AG09319 (cell line): ENCODE measurements at regions not wholly inside any gene's neighbourhood (a gene's known extent, or its start where the extent isn't known, plus 50 kb on each side); places are given as distances from the start of the nearest gene placed in this dataset.

ENCODE experiments used
- DNase-seq: peaks from one replicate; pipeline ENCODE4 v3.0.0-alpha.2; 2010; ENCODE audit warnings: low read depth; ENCODE audit errors: extremely low read depth
- CTCF ChIP-seq: IDR thresholded peaks from 2 replicates; pipeline ENCODE4 v1.5.1; 2011; ENCODE audit warnings: low read depth, mild to moderate bottlenecking, inconsistent platforms, low read length, moderate library complexity

GRCh38 chr18:27467073-27467472, 282.0 kb upstream of the CHST9 start:
- no peak for TF ChIP-seq CTCF
- DNase-seq = no peak

GRCh38 chr18:27461957-27462356, 276.8 kb upstream of the CHST9 start:
- no peak for TF ChIP-seq CTCF
- no peak for DNase-seq

DNA sequence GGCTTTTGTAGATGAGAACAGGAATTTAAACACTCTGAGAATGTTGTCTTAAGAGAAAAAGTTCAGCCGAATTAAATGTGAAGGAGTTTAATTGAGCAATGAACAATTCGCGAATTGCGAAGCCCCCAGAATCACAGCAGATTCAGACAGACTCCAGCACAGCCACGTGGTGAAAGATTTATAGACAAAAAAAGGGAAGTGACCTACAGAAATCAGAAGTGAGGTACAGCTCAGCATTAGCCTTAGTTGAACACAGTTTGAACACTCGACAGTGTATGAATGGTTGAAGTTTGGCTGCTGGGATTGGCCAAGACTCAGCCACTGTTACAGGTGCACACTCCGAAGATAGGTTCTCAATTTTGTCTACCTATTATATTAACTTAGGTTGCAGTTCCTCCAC, 264.0 kb upstream of the CHST9 start:
- no peak for DNase-seq
- no peak for TF ChIP-seq CTCF

DNA sequence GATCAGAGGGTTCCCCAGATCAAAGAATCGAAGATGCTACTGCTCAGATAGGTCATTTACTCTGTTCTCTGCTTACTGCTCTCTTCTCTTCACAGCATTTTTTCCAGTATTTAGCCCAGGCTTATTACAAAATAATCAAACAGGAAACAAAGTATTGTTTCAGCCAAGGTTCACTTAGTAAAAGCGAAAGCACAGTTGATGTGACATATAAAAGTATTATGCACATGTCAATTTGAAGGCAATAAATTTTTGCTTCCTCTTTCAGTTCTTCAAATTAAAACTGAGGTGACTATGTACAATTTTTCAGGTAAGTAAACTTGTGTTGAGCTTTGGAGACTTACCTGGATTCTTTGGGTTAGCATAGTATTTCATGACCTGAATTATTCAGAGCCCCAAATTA, 262.8 kb upstream of the CHST9 start:
- DNase-seq = no peak

GRCh38 chr18:27447451-27447881, 262.4 kb upstream of the CHST9 start:
- no peak for TF ChIP-seq CTCF
- no peak for DNase-seq

More for the DNA sequence above, 262.8 kb upstream of the CHST9 start:
- no peak for TF ChIP-seq CTCF

DNA sequence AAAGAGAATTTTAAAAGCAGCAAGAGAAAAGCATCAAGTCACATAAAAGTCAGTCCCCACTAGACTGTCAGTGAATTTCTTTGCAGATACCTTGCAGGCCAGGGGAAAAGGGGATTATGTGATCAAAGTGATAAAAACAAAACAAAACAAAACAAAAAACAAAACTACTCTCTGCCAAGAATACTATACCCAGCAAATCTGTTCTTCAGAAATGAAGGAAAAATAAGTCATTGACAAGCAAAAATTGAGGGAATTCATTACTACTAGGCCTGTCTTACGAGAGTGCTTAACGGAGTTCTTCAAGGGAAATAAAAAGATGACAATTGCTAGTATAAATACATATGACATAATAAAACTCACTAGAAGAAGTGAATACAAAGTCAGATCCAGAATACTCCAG, 245.5 kb upstream of the CHST9 start:
- DNase-seq = no peak
- no peak for TF ChIP-seq CTCF

- TF ChIP-seq CTCF = no peak
- DNase-seq = no peak
These were observed 243.8 kb upstream of the CHST9 start for GRCh38 chr18:27428716-27429475.
